HUES48 (cell line): ENCODE measurements at regions not wholly inside any gene's neighbourhood (a gene's known extent, or its start where the extent isn't known, plus 50 kb on each side); places are given as distances from the start of the nearest gene placed in this dataset.

Experiments
- H3K27ac ChIP-seq: one replicate; pipeline ENCODE4 v1.7.0; 2013; ENCODE audit warnings: low read depth, low read length, inconsistent platforms
- H3K27me3 ChIP-seq: 2 replicates; pipeline ENCODE4 v1.6.1; 2013; ENCODE audit warnings: mild to moderate bottlenecking, low read length; ENCODE audit not compliant: control insufficient read depth, insufficient read depth
- H3K36me3 ChIP-seq: 2 replicates; pipeline ENCODE4 v1.6.1; 2013; ENCODE audit warnings: low read length; ENCODE audit not compliant: control insufficient read depth, insufficient read depth
- H3K4me1 ChIP-seq: 2 replicates; pipeline ENCODE4 v1.6.1; 2013; ENCODE audit warnings: mild to moderate bottlenecking, low read length; ENCODE audit not compliant: control insufficient read depth, insufficient read depth
- H3K4me3 ChIP-seq: 2 replicates; pipeline ENCODE4 v1.5.1; 2013; ENCODE audit warnings: mild to moderate bottlenecking, low read depth, low read length
- H3K9ac ChIP-seq: 2 replicates; pipeline ENCODE4 v1.6.1; 2013; ENCODE audit warnings: mild to moderate bottlenecking, low read depth, low read length, moderate library complexity
- H3K9me3 ChIP-seq: 2 replicates; pipeline ENCODE4 v1.6.1; 2013; ENCODE audit warnings: low read length; ENCODE audit not compliant: control insufficient read depth, insufficient read depth

DNA sequence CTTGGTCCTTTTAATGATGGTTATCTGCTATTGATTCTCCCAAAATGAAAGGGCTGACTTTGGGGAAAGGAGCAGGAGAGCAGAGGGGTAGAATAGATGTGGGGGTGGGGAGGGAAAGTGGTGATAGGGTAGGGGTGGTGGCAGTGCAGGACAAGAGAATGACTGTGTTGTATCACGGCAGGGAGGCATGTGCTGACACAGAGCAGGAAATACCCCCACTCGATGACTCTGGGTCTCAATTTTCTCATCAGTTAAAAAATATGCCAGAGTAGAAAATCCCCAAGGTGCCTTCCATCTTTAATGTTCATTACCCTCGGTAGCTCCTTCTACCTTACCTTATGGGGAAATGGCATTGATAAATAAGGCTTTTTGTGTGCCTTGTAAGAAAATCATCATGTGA, 79.0 kb upstream of the ATXN1 start:
- H3K4me3 ChIP-seq, result no peak overlapping the region
- H3K9ac ChIP-seq, result no peak overlapping the region
- no peaks in the 10 kb centered on the region for H3K36me3 ChIP-seq
- no peaks in the 10 kb centered on the region for H3K4me1 ChIP-seq
- no peaks in the 10 kb centered on the region for H3K9me3 ChIP-seq
- H3K27ac ChIP-seq, result no peak overlapping the region
- H3K27me3 ChIP-seq, result no peaks in the 10 kb centered on the region

DNA sequence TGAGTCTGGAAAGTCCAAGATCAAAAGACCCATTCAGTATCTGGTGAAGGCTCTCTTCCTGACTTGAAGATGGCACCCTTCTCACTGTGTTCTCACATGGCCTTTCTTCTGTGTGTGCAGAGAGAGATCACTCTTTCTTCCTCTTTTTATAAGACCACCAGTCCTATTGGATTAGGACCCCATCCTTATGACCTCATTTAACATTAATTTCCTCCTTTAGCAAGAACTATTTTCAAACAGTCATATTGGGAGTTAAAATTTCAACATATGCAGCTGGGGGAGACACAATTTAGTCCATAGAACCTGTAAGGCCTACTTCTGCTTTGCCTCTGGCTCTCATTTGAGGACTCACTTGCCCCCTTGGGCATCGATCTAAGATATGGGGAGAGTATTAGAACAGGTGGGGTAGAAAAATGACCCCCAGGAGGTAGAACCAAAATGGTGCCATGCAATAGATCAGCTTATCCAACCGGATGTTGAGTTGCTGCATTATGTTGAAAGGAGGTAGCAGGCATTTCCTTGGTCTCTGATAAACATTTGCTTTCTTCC, 78.4 kb upstream of the ATXN1 start:
- Histone ChIP-seq H3K27me3 (no peaks in the 10 kb centered on the region), H3K9me3 (no peaks in the 10 kb centered on the region), H3K27ac (no peak overlapping the region), H3K4me1 (no peaks in the 10 kb centered on the region), H3K36me3 (no peaks in the 10 kb centered on the region), H3K4me3 (no peak overlapping the region), H3K9ac (no peak overlapping the region)

- no peaks in the 10 kb centered on the region for H3K27me3 ChIP-seq
- no peak overlapping the region for H3K4me3 ChIP-seq
- no peaks in the 10 kb centered on the region for H3K4me1 ChIP-seq
- no peaks in the 10 kb centered on the region for H3K36me3 ChIP-seq
- no peak overlapping the region for H3K27ac ChIP-seq
- H3K9ac ChIP-seq, result no peak overlapping the region
- no peaks in the 10 kb centered on the region for H3K9me3 ChIP-seq
Observed at GRCh38 chr6:16837217-16837972, 76.1 kb upstream of the ATXN1 start.

DNA sequence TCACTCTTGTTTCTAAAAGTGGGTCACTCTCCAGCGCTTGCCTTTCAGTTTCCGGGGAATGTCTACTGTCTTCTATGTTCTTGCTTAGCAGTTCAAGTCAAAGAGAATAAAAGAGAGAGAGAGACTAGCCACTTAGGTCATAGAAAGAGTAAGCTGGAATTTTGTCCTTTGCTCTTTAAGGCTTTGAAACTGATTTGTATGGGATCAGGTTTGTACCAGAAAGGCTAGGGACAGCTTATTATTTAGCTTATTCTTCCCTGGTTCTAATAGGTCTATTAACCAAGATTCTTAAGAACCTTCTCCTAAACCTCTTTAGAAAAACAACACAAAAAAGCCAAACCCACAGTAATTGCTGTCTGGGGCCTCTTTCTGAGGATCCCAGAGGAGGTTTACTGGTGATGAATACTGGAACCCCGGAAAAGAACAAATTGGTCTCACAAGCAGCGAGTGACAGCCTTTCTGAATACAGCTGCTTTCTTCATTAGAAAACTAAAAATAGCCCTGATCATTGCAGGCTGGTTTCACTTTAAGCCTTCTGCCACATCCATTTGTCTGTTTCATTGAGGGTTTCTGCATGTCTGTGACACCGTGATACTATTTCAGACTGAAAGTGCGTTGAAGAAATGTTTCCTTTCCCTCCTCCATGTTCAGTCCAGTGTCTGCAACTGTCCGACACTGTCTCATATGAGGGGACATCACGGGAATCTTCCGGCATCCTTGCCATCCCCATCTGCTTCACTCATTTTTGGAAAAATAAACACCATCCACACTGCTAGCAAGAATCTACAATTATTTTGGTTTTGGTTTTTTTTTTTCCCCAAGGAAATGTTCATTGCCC, 75.1 kb upstream of the ATXN1 start:
- Histone ChIP-seq H3K4me3 (no peak overlapping the region), H3K4me1 (no peaks in the 10 kb centered on the region), H3K9ac (no peak overlapping the region), H3K9me3 (no peaks in the 10 kb centered on the region), H3K27ac (no peak overlapping the region), H3K27me3 (no peaks in the 10 kb centered on the region), H3K36me3 (no peaks in the 10 kb centered on the region)

- no peak overlapping the region for H3K27ac ChIP-seq
- H3K4me3 ChIP-seq, result no peak overlapping the region
- H3K9ac ChIP-seq, result no peak overlapping the region
- H3K27me3 ChIP-seq, result no peaks in the 10 kb centered on the region
- H3K9me3 ChIP-seq, result no peaks in the 10 kb centered on the region
- H3K4me1 ChIP-seq, result no peaks in the 10 kb centered on the region
- H3K36me3 ChIP-seq, result no peaks in the 10 kb centered on the region
Observed at GRCh38 chr6:16834242-16834641, 73.0 kb upstream of the ATXN1 start.

GRCh38 chr6:16832721-16833120, 71.5 kb upstream of the ATXN1 start:
- H3K9ac ChIP-seq, result no peak overlapping the region
- no peaks in the 10 kb centered on the region for H3K27me3 ChIP-seq
- H3K4me3 ChIP-seq, result no peak overlapping the region
- no peaks in the 10 kb centered on the region for H3K9me3 ChIP-seq
- no peaks in the 10 kb centered on the region for H3K36me3 ChIP-seq
- no peaks in the 10 kb centered on the region for H3K4me1 ChIP-seq
- H3K27ac ChIP-seq, result no peak overlapping the region

DNA sequence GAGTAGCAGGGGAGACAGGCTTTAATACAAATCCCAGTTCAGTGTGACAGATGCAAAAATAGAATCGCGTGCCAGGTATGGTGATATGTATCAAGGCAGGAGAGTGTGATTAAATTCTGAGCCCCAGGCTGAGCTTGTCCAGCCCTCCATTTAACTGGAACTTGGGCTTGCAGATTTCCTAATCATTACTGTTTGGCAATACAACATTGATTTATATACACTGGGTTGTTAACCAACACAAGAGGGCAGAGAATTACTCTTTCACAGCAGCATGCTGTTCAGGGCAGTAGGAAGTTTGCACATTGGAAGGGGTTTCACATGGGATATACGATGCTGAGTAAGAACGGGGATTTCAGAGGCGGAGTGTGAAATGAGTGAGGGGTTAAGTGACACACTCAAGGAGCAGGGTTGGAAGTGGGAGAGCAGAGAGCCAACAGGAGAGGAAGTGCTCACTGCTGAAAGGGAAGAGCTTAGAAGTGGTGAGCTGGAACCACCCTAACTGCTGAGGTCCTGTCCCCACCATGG, 70.8 kb upstream of the ATXN1 start:
- Histone ChIP-seq H3K4me1 (no peaks in the 10 kb centered on the region), H3K36me3 (no peaks in the 10 kb centered on the region), H3K9me3 (no peaks in the 10 kb centered on the region), H3K27ac (no peak overlapping the region), H3K9ac (no peak overlapping the region), H3K4me3 (no peak overlapping the region), H3K27me3 (no peaks in the 10 kb centered on the region)

GRCh38 chr6:16831136-16831535, 69.9 kb upstream of the ATXN1 start:
- Histone ChIP-seq H3K36me3 (no peaks in the 10 kb centered on the region), H3K4me3 (no peak overlapping the region), H3K27ac (no peak overlapping the region), H3K9ac (no peak overlapping the region), H3K4me1 (0 out of 2 replicates have a peak, but pooled peaks cover under 1% of the 10 kb centered on the region), H3K9me3 (no peaks in the 10 kb centered on the region), H3K27me3 (no peaks in the 10 kb centered on the region)

DNA sequence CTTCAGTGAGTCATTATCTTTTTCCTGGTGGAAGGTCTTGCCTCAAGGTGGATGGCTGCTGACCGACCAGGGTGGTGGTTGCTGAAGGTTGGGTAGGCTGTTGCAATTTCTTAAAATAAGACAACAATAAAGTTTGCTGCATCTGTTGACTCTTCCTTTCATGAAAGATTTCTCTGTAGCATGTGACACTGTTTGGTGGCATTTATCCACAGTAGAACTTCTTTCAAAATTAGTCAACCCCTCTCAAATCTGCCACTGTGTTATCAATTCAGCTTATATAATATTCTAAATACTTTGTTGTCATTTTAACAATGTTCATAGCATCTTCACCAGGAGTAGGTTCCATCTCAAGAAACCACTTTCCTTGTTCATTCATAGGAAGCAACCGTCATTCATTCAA, 66.8 kb upstream of the ATXN1 start:
- no peaks in the 10 kb centered on the region for H3K9me3 ChIP-seq
- H3K9ac ChIP-seq, result no peak overlapping the region
- H3K36me3 ChIP-seq, result no peaks in the 10 kb centered on the region
- peaks cover 9% of the 10 kb centered on the region; the same call in 1 of the 2 replicates for H3K4me1 ChIP-seq
- no peaks in the 10 kb centered on the region for H3K27me3 ChIP-seq
- H3K4me3 ChIP-seq, result no peak overlapping the region
- H3K27ac ChIP-seq, result no peak overlapping the region

DNA sequence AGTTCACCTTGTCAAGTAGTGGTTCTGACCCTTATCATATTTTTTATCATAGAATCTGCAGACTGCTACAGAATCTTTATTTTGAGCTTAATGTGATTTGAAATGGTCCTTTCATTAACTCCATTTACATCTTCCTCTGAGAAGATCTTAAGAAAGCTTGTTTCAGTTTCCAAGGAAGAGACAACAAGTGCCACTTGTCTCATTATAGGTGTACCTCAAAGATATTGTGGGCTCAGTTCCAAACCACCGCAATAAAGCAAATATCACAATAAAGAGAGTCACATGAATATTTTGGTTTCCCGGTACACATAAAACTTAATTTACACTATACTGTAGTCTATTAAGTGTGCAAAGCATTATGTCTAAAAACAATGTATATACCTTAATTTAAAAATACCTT, 66.4 kb upstream of the ATXN1 start:
- H3K36me3 ChIP-seq, result no peaks in the 10 kb centered on the region
- H3K4me3 ChIP-seq, result no peak overlapping the region
- no peaks in the 10 kb centered on the region for H3K9me3 ChIP-seq
- no peak overlapping the region for H3K9ac ChIP-seq
- H3K4me1 ChIP-seq, result peaks cover 9% of the 10 kb centered on the region; the same call in 1 of the 2 replicates
- H3K27me3 ChIP-seq, result no peaks in the 10 kb centered on the region
- no peak overlapping the region for H3K27ac ChIP-seq

DNA sequence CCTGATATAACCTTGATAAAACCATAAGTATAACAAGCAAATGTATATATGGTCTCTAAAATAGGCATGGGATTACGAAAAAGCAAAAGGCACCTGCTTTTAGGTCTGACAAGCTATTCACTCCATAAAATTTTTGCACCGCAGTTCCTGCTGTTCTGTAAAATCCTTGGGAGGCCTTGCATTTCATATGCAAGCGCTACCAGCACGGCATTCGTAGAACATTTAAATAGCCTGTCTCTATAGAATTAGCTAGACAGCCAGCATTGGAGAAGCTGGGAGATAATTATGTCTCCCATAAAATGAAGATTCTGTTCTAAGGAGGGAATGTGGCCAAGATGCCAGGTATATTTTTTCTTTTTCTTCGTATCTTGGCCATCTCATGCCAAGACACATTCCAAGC, 64.5 kb upstream of the ATXN1 start:
- H3K27ac ChIP-seq, result no peak overlapping the region
- H3K4me1 ChIP-seq, result peaks cover 9% of the 10 kb centered on the region; the same call in 1 of the 2 replicates
- no peaks in the 10 kb centered on the region for H3K36me3 ChIP-seq
- no peaks in the 10 kb centered on the region for H3K27me3 ChIP-seq
- H3K9ac ChIP-seq, result no peak overlapping the region
- H3K4me3 ChIP-seq, result no peak overlapping the region
- no peaks in the 10 kb centered on the region for H3K9me3 ChIP-seq
